ENCODE measurements at regions not wholly inside any gene's neighbourhood (a gene's known extent, or its start where the extent isn't known, plus 50 kb on each side); places are given as distances from the start of the nearest gene placed in this dataset.

DNA sequence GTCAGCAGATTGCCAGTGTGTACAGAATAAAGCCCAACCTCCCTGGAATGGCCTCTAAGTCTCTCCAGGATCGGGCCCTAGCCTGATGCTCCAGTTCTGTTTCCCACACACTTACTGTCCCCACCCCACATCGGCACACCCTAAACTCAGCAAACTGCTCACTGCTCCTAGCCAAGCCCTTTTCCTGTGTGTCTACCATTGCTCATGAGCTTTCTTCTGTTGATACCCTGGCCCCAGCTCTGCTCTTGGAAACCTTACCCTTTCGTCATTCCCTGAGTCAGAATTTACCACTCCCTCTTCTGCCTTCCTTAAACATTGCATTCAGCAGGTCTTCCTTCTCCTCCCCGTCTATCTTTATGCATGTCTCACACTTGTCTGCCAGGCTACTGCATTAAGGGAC, 158.9 kb downstream of the TMX1 start:
- peak; percentile 68 for DNase-seq (ENCODE audit: low read depth)

DNA sequence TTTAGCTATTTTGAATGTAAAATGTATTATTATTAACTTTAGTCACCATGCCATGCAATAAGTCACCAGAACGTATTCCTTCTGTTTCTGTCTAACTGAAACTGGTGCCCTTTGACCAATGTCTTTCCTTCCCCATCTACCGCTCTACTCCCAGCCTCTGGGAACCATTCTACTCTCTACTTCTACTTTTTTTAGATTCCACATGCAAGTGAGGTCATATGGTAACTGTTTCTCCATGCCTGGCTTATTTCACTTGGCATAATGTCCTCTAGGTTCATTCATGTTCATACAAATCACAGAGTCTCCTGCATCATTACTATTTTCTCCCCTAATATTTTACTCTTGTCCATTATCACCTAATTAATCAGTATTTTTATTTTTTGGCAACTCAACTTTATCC, 160.1 kb downstream of the TMX1 start:
- DNase-seq (ENCODE audit: low read depth), result no peak

DNA sequence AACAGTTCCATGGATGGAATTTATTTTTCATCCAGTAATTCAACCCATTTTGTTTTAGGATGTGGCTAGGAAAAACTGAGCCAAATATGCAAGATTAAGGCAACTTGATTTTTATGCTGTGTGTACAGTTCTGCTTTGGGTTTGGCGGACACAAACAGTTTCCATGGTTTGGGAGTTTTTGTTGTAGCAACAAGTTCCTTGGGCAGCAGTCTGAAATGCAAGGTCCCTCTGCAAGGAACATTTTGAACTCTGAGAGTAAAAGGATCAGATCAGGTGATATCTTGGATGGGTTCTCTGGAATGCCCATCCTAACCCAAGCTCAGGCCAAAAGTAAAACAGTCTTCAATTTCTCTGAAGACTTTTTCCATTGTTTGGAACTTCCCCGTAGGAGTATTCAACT, 161.2 kb downstream of the TMX1 start:
- DNase-seq (ENCODE audit: low read depth), result no peak

DNA sequence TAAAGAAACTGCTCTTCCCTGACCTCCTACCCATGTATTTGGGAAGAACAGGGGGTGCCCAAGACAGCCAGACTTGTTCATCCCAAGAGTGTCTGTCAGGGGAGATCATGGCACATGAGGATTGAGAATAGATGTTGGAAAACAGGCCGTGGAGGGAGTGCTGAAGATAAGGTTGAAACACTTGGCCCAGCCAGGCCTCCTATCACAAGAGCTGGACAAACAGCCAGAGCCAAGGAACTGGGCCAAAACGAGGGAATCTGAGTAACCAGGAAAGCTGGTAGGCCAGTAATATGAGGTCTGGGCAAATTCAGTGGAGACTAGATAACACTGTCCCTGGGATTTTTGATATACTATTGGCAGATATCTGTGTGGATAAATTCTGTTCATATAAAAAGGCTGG, 161.7 kb downstream of the TMX1 start:
- no peak for DNase-seq (ENCODE audit: low read depth)

DNA sequence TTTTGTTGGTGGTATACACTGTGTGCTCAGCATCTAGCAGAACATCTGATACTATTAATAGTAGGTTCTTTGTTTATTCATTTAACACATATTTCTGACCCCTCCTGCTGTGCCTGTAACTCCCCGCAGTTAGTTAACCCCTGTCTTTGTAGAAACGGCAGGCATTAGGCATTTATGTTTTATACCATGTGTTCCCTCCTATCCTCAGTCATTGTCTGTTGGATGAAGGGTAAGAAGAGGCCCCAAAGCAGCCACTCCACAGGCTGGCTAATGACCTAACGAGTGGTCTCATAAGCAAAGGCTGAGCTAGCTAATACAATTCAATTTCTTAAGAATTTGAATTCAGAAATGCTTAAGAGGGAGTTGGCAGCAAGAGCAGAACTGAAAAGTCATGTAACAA, 170.8 kb downstream of the TMX1 start:
- no peak for DNase-seq (ENCODE audit: low read depth)

DNA sequence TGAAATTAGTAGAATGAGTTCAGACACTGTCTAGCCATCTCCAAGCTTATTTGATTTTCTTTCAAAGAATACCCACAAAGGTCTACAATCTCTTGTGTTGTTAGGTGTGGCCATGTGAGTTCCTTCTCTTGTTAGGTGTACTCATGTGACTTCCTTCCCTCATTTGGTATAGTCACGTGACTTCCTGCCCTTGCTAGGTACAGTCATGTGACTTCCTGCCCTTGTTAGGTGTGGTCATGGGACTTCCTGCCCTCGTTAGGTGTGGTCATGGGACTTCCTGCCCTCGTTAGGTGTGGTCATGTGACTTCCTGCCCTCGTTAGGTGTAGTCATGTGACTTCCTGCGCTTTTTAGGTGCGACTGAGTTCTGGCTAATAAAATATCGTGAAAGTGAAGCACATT, 179.6 kb downstream of the TMX1 start:
- DNase-seq (ENCODE audit: low read depth), result no peak

DNA sequence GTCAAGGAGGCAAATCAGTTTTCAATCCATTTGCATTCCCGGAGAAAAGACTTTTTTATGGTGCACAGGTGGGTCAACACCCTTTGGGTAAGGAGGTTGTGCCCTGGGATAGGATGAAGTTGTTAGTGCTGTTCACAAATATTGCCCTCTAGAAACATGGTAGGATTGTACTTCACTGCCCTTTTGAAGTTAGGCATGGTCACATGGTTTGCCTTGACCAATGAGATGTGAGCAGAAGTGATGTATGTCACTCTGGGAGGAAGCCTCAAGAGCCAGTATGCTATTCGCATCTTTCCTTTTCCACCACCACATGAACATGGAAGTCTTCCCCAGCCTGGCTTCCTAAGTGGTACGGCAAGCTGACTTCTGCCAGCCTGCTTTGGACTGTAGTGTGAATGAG, 182.7 kb downstream of the TMX1 start:
- DNase-seq (ENCODE audit: low read depth), result no peak

DNA sequence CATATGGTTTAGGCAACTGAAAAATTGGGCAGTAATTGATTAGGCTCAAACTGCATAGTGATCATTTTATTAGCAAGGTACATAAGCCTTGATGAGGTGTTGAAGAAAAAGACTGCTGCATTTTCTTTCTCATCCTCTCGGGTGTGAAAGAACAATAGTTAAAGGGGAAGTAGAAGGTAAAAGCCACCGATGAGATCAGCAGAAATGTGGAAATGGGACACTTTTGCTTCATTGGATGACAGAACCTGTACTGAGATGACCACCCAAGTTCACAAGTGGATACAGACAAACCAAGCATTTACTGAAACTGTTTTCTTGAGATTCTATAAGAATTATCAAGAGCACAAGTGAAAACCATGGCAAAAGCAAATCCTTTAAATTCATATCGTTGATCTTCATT, 184.0 kb downstream of the TMX1 start:
- DNase-seq (ENCODE audit: low read depth), result no peak

DNA sequence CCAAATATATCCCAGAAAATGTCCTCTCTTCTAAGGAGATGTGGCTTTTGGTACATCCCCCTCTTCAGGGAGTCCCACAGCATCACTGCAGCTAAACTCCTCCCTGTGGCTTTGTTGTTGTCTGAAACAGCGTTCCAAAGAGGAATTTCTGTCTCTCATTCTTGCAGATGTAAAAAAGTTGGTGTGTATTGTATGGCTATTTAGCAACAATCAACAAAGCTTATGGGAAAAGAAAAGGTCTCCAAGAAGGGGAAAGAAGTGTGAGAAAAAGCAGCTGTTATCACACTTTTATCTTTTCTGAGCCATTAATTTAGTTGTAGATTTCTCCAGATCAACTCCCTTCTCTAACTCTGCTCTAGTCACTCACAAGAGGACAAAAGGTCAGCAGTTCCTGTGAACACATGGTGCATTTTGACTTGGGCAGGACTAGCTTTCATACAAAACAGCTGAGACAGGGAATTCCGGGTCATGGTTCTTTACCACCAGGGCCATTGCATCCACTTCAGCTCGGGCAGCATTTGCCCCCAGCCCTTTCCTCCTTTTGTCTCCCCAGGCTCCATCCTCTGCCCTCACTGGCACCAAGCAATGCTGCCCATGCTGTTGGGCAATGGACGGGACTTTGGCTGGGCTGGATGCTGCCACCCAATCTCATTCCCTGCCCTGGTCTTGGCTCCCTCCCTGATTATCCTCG, 184.7 kb downstream of the TMX1 start:
- DNase-seq (ENCODE audit: low read depth), result peak; percentile 64

DNA sequence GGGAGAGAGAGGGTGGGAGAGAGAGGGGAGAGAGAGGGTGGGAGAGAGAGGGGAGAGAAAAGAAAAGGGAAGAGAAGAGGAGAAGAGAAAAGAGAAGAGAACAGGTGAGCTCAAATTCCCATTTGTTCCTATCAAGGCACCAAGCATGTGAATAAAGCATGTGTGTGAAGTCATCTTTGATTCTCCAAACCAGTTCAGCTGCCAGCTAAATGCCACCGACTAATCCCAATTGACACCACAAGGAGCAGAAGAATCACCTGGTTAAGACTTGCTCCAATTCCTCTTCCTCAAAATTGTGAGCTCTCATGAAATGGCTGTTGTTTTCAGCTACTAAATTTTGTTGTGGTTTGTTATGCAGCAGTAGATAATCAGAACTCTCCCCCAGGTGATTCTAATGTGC, 188.9 kb downstream of the TMX1 start:
- DNase-seq (ENCODE audit: low read depth), result no peak

DNA sequence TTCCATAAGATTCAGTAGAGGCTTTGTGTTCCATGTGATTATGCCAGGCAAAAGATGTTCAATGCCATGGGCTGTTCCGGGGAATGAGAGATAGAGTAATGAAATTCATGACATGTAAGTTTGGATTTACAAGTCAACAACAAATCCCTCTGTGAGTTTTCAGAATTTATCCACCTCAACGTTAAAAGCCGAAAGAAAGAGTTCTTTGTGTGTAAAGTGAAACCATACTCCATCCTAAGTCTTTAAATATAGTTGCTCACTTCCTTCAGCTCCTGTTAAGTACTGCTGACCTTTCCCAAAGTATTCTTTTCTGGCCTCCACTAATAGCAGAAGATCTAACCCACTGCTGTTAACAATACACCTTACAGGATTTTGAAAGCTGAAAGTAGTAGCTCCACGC, 190.0 kb downstream of the TMX1 start:
- DNase-seq (ENCODE audit: low read depth), result no peak

DNA sequence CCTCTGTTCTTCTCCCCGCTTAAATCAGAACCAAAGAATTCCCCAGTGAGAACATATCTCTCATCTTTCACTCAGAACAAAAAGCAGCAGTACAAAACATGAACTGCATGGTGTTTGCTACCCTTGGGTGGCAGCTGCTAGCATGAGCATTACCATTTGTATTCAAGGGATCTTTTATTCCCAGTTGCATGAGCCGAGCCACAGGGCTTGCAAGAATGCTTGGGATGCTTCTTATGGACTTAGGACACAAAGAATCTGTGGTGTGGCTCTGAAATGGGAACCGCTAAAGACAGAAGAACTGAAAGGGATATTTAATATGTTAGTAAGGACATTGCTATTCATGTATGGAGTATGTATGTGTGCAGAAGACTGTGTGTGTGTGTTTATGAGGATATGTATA, 190.6 kb downstream of the TMX1 start:
- DNase-seq (ENCODE audit: low read depth), result no peak

DNA sequence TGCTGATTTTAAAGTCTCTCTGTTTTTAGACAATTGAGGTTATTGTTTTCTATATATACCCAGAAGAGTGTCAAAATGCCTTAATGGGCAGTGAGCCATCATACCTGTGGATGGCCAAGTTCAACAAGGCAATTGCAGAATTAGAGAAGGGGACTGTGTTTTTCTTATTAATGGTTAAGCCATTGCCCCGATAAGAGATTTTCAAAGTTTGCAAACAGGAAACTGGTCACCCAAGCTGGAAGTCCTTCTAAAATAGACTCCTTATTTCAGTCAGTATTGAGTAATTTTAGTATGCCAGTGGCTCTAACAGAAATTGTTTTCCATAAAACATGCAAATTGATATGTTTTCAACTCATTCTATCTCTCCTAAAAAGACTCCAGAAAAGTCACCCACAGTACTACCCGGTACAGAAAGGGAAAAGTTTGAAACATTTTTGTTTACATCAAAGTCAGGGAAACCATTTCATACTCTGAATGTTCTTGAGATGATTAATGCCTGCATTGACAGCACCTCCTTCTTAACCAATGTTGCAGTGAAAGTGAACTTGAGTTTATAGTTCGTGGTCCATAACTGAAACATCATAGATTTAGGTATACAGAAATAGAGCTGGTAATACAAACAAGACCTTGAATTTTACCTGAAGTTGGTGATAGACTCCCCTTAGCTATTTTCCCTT, 191.1 kb downstream of the TMX1 start:
- no peak for DNase-seq (ENCODE audit: low read depth)

DNA sequence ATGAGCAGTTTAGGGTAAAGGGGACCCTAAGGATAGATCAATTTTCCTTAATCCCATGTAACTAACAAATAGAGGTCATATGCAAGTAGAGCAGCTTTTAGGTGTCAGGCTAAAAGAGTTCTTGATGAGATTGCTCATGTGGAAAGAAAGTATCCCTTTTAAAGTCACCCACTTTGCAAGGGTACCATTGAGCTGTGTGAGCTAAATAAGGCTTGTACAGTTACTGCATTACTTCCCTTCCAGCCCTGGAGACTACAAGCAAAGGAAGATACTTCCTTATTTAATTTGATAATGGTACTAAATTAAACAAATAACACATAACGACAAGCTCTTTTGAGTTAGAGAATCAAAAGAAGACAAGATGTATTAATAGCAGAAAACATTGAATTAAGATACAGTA, 191.7 kb downstream of the TMX1 start:
- no peak for DNase-seq (ENCODE audit: low read depth)

DNA sequence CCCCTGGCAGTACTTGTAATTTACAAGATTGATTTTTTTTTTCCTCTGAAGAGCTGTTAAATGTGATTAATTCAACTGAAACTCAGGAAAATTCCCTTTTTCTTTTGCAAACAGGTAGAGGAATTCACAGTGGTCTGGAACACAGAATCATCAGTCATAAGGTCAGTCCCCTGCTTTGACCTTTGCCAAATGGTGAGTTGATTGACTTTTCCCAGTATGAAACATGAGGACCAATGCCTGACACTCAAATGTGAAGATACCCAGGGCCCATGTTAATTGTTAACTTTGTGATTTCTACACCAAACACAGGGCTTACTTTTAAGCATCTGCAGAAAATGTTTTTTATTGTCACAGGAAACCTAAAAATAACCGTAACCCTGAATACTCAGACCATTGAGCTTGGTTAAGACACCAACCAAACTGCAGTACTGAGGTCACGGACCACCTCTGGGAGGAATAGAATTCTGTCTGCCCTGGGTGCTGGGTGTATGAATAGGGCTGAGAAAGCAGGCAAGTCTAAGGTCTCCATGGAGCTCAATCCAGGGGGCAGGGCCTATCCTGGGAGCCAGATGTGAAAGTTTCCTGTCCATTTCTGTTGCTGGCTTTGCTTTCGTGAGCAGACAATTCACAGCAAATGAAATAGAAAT, 192.4 kb downstream of the TMX1 start:
- no peak for DNase-seq (ENCODE audit: low read depth)

DNA sequence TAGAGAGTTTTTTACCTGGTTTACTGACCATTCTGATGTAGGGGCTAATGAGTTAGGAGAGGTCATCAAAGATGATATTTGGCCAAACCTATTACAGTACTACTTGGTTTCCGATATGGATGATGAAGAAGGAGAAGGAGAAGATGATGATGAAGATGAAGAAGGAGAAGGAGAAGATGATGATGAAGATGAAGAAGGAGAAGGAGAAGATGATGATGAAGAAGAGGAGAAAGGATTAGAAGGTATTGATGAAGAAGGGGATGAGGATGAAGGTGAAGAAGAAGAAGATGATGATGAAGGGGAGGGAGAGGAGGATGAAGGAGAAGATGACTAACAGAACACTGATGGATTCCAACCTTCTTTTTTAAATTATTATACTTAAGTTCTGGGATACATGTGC, 196.6 kb downstream of the TMX1 start:
- DNase-seq (ENCODE audit: low read depth), result no peak

DNA sequence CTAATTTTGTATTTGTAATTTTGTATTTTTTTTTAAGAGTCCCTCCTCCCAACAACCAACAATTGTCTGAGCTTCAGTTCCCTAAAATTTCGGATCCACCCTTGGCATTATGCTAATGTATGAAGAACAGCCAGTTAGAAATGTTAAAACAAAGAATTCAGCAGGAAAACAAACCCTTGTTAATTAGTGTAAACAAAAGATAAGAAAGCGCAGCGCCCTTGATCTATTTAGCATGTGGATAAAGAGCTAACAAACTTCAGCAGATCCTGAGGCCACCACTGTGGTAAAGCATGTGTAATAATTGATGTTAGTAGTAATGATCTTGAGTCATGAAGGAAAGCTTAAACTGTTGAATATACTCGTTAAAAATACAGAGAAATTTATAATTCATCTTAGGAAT, 199.8 kb downstream of the TMX1 start:
- DNase-seq (ENCODE audit: low read depth), result no peak

DNA sequence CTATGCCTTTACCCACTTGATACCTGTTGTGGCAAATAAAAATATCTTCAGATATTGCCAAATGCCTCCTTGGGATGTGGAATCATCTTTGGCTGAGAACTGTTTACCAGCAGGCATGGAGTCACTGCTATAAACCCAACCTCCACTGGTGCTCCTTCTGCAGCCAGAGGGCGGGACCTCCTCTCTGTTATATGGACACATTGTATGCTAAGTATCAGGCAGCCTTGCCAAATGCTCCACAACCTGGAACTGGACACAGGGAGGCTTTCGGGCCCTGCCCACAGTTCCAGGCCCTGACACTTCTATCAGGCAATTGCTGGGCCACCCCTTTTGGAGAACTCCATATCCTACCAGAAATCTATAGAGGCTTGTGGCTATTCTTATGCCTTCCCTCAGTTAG, 201.0 kb downstream of the TMX1 start:
- DNase-seq (ENCODE audit: low read depth), result no peak

DNA sequence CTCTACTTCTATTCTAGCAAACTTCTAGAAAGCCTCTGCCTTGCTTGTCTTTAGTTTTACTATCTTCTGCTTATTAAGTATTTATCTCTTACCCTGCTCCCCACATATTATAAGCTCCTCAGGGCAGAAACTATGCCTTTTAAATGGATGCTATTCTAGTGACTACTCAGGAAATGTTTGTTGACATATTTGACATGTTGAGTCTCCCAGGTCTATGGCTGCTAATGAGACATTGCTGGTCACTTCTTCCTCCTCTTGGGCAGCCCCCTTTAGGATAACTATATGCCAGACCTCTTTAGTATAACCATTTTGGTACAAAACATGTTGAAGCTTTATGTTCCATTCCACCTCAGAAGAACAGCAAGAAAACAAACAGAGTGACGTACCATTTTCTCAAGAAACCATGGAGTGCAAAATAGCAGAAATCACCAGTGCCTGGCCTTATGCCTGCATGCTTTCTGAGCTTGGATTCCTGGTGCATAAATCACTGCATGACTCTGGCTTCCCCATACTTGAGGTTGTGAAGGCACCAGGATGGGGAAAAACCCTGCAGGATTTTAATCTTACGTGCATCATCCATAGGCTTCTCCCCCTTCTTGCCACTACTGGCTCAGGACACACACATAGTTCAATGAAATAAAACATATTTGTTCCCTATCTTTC, 202.6 kb downstream of the TMX1 start:
- DNase-seq (ENCODE audit: low read depth), result peak; percentile 92

DNA sequence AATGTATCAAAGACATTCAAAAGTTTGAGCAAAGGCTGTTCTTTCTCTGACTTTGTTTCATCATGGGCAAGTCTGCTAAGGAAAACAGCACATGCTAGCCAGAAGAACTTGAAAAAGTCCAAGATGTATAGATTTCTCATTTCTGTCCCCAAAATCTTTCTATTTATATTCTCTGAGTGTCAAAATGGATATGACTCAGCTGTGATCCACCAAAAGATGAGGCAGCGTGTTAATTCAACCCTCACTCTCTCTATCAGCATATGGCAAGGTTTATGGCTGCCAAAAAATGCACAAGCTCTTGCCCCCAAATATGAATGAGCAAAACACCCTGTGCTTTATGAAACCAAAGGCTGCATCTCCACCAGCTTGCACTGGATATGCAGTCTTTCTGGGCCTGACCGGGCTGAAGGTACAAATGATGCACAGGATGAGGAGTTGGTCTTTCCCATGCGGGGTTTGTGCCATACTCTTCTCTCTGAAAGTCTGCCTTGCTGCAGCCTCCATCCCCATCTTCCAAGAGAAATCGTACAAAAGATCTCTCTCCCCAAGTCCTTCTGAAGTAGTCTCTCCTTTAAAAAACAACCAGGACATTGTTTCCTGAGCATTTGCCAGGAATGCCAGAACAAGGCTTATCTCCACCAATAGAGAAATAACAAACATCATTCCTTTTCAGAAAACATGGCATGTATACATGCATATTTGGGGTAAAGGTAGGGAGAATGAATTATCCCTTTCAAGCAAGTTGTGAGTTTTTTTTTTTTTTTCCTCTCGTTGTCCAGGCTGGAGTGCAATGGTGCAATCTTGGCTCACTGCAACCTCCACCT, 203.4 kb downstream of the TMX1 start:
- no peak for DNase-seq (ENCODE audit: low read depth)

DNA sequence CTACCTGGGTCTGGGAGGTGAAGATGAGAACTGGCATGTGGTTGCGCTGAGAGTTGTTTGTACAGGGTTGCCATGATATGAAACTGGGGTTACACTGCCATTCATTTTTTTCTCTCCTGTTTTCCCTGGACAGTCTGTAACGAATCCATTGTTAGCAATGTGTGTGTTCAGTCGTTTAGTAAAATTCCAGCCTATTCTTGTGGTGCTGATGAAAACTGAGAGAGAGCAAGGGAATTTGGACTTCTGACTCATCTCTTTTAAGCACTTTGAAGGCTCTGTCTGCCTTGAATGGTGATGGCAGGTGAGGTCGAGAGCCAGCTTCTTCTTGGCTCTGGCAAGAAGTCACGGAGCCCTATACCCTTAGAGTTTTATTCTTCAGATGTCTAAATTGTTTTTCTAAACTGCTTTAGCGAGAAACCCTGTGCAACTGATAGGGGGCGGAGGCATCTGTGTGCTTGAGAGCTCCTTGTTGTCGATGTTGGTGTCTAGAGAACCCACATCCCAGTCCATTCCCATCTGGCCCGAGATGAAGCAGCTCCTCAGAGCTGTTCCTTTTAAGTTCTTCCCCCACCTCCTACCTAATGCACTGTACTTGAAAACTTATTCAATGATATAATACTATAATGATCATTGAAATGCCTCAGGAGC, 204.4 kb downstream of the TMX1 start:
- DNase-seq (ENCODE audit: low read depth), result no peak

DNA sequence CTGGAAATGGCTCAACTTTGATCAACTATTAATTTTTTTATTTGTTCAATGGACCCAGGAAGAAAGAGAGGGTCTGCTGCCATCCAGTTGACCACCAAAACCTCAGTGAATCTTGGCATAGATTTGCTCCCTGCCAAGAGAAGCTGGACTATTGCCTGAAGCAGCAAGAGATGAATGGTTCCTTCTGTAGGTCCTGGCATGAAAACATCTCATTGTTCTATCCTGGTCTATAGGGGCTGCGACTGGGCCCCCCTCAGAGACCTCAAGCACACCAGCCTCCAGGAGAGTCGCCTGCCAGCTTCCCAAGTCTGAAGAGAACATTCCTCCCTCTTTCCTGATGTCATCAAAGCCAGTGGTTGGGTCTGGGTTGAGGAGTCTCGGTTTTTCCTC, 204.9 kb downstream of the TMX1 start:
- no peak for DNase-seq (ENCODE audit: low read depth)

Measured in GM04503 (cell line).